GM19397 (cell line): ENCODE measurements at regions not wholly inside any gene's neighbourhood (a gene's known extent, or its start where the extent isn't known, plus 50 kb on each side); places are given as distances from the start of the nearest gene placed in this dataset.
"Not testable (repeated sequence)": the region's sequence is repeated elsewhere in the genome, so short reads cannot be mapped to it uniquely, and the experiment has no call there.

Source experiments
- ATAC-seq: cut with Tn5 transposase; IDR thresholded peaks from one replicate; pipeline ENCODE4 v1.9.1; 2021; ENCODE audit warnings: mild to moderate bottlenecking, moderate library complexity; ENCODE audit not compliant: unreplicated experiment

GRCh38 chr19:28076628-28077027, 1136.3 kb downstream of the UQCRFS1 start:
- ATAC-seq = no peak

- ATAC-seq = peak; percentile 32
Observed at GRCh38 chr19:28075229-28075628, 1137.7 kb downstream of the UQCRFS1 start.

GRCh38 chr19:28074773-28075172, 1138.2 kb downstream of the UQCRFS1 start:
- peak; percentile 87 for ATAC-seq

GRCh38 chr19:28067882-28068281, 1145.1 kb downstream of the UQCRFS1 start:
- peak; percentile 68 for ATAC-seq

GRCh38 chr19:28066988-28067387, 1146.0 kb downstream of the UQCRFS1 start:
- no peak for ATAC-seq

GRCh38 chr19:28066161-28066560, 1146.8 kb downstream of the UQCRFS1 start:
- no peak for ATAC-seq

GRCh38 chr19:28065026-28065425, 1147.9 kb downstream of the UQCRFS1 start:
- ATAC-seq = no peak

- ATAC-seq = no peak
Observed at GRCh38 chr19:28063702-28064101, 1149.2 kb downstream of the UQCRFS1 start.

GRCh38 chr19:28061111-28061510, 1151.8 kb downstream of the UQCRFS1 start:
- ATAC-seq = no peak

GRCh38 chr19:28057026-28057425, 1155.9 kb downstream of the UQCRFS1 start:
- ATAC-seq = not testable (repeated sequence)

GRCh38 chr19:28051047-28051446, 1161.9 kb downstream of the UQCRFS1 start:
- ATAC-seq = no peak

GRCh38 chr19:28049875-28050274, 1163.1 kb downstream of the UQCRFS1 start:
- no peak for ATAC-seq

- ATAC-seq = no peak
Observed at GRCh38 chr19:28046932-28047331, 1166.0 kb downstream of the UQCRFS1 start.

- ATAC-seq = no peak
Observed at GRCh38 chr19:28045621-28046020, 1167.3 kb downstream of the UQCRFS1 start.

GRCh38 chr19:28044477-28044876, 1168.5 kb downstream of the UQCRFS1 start:
- no peak for ATAC-seq

- no peak for ATAC-seq
Observed at GRCh38 chr19:28042516-28042915, 1170.4 kb downstream of the UQCRFS1 start.

- ATAC-seq = no peak
Observed at GRCh38 chr19:28039677-28040381, 1173.1 kb downstream of the UQCRFS1 start.

- ATAC-seq = no peak
Observed at GRCh38 chr19:28037186-28037585, 1175.8 kb downstream of the UQCRFS1 start.

- ATAC-seq = no peak
Observed at GRCh38 chr19:28036486-28036885, 1176.5 kb downstream of the UQCRFS1 start.

GRCh38 chr19:28034936-28035335, 1178.0 kb downstream of the UQCRFS1 start:
- ATAC-seq = no peak

- ATAC-seq = no peak
Observed at GRCh38 chr19:28028881-28029444, 1184.0 kb downstream of the UQCRFS1 start.

- ATAC-seq = no peak
Observed at GRCh38 chr19:28027116-28027515, 1185.8 kb downstream of the UQCRFS1 start.

- ATAC-seq = no peak
Observed at GRCh38 chr19:28026636-28027035, 1186.3 kb downstream of the UQCRFS1 start.
